Testis (tissue), 2 donors: ENCODE measurements at regions not wholly inside any gene's neighbourhood (a gene's known extent, or its start where the extent isn't known, plus 50 kb on each side); places are given as distances from the start of the nearest gene placed in this dataset.

ENCODE experiments used
- DNase-seq: peaks from one replicate; pipeline ENCODE4 v3.0.0-alpha.2; 2019
- H3K27ac ChIP-seq, 2 donors: fragments of 200-600 bp; sonication (generic); one replicate each; pipeline ENCODE4 v1.5.1; 2019
- H3K27me3 ChIP-seq: fragments of 200-600 bp; sonication (generic); one replicate; pipeline ENCODE4 v1.5.1; 2019
- H3K36me3 ChIP-seq: fragments of 200-600 bp; sonication (generic); one replicate; pipeline ENCODE4 v1.5.1; 2017; ENCODE audit warnings: low read depth; ENCODE audit errors: missing control alignments
- H3K4me1 ChIP-seq: fragments of 200-600 bp; sonication (generic); one replicate; pipeline ENCODE4 v1.5.1; 2019
- H3K4me3 ChIP-seq, 2 donors: fragments of 200-600 bp; sonication (generic); one replicate each; pipeline ENCODE4 v1.5.1; 2017 to 2019
- H3K9me3 ChIP-seq: fragments of 200-600 bp; sonication (generic); one replicate; pipeline ENCODE4 v1.5.1; 2017
- POLR2A ChIP-seq: fragments of 450-650 bp; IDR thresholded peaks from one replicate; pipeline ENCODE4 v1.6.1; 2017; ENCODE audit warnings: antibody characterized with exemption, mild to moderate bottlenecking, moderate library complexity
- WGBS, 2 donors: methylation state at CpG; one replicate each; pipeline ENCODE4 v1.1.5; 2018; 5-methylcytosine and 5-hydroxymethylcytosine counted together
- intact Hi-C: fragments of 100-400 bp; cut with DNase I; formaldehyde crosslinking; loops from one replicate; pipeline ENCODE4 v1.15.1; 2023; ENCODE audit warnings: low total_unique reads
- TF ChIP-seq, protein P1 (sequence below), 3 experiments: fragments of 450-650 bp in 2 of 3; fragments of 200-600 bp in 1 of 3; sonication (generic) in 1 of 3; IDR thresholded peaks; one replicate each; pipeline ENCODE4 v1.5.1; 2016 to 2019; ENCODE audit warnings: antibody characterized with exemption in 3 of 3, mild to moderate bottlenecking in 2 of 3, moderate library complexity in 1 of 3

DNA sequence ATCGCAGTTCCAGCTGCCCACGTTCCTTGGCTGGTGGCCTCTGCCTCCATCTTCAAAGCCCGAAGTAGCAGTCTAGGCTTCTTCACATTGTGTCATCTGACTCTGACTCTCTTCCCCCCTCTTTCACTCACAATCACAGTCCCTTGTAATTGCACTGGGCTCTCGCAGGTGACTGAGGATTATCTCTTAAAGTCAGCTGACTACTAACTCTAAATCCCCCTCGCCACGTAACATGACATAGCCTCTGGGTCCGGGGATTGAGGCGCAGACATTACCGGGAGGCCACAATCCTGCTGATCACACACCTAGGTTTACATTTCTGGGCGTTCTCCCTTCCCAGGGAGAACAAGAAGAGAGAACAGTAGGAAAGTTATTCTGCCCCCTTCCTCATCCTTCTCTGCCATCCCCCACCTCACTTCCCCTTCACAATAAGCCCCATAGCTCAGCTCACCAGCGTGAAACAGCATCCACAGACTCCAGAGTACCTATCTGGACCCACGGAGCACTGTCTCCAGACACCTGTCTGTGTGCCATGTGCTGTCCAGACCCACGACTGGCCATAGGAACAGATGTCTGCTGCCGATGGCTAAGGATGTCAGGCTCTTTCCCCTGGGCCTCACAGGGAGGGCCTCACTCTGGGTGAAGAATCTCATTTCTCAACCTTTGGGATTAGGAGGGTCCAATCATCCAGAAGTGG, 64.3 kb upstream of the FZD7 start:
- no peak overlapping the region for H3K4me3 ChIP-seq
- TF ChIP-seq, protein P1, sequence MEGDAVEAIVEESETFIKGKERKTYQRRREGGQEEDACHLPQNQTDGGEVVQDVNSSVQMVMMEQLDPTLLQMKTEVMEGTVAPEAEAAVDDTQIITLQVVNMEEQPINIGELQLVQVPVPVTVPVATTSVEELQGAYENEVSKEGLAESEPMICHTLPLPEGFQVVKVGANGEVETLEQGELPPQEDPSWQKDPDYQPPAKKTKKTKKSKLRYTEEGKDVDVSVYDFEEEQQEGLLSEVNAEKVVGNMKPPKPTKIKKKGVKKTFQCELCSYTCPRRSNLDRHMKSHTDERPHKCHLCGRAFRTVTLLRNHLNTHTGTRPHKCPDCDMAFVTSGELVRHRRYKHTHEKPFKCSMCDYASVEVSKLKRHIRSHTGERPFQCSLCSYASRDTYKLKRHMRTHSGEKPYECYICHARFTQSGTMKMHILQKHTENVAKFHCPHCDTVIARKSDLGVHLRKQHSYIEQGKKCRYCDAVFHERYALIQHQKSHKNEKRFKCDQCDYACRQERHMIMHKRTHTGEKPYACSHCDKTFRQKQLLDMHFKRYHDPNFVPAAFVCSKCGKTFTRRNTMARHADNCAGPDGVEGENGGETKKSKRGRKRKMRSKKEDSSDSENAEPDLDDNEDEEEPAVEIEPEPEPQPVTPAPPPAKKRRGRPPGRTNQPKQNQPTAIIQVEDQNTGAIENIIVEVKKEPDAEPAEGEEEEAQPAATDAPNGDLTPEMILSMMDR (IDR thresholded peaks at IDR 0.05), result no peak
- no peak for TF ChIP-seq POLR2A
- H3K27ac ChIP-seq, result no peak overlapping the region
- intact Hi-C loops, result no loop called here
- no peak for DNase-seq
- H3K4me1 ChIP-seq, result peaks cover 5% of the 10 kb centered on the region
- H3K27me3 ChIP-seq, result no peaks in the 10 kb centered on the region
- H3K36me3 ChIP-seq, result no peaks in the 10 kb centered on the region
- 93 to 95% methylated on average over 12 to 14 of the region's 14 CpGs for WGBS, 2 donors
- H3K9me3 ChIP-seq, result no peaks in the 10 kb centered on the region

DNA sequence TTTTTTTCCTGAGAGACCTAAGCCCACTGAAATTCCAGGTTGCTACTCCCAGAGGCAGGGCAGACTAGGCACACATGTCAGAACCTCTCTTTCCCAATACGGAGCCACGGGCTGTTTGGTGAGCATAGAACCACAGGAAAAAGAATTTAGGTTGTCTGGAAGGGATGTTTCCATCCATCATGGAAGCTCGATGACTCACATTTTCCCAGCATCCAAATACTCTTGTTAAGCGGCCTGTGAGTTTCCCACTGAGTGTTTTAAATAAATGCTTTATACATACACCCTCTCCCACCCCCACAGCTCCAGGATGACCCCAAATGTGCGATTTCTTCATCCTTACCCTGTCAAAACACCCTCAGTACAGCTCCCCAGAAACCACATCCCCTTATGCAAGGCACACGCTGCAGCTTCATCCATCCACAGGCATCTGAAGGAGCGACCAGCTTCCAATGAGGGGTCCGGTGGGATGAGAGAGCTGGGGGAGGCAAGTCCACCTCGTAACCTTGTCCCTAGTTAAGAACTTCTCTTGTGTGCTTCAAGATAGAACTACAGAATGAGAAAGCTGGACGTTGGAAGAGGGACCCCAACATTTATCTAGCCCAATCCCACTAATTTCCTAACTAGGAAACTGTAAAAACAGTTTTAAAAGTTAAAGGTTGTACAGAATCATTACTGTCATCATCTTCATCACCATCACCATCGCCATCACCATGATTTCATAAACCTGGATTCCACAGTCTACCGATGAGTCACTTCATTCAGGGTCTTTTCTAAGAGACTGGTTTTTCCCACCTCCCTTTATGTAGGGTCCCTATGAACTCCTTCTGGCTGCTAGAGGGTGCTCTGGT, 63.5 kb upstream of the FZD7 start:
- intact Hi-C loops, result no loop called here
- Histone ChIP-seq H3K27me3 (no peaks in the 10 kb centered on the region), H3K36me3 (no peaks in the 10 kb centered on the region), H3K27ac (no peak overlapping the region), H3K4me3 (no peak overlapping the region), H3K4me1 (peaks cover 8% of the 10 kb centered on the region), H3K9me3 (no peaks in the 10 kb centered on the region)
- 87 to 92% methylated on average over 12 of the region's 12 CpGs for WGBS, 2 donors
- DNase-seq, result no peak
- TF ChIP-seq POLR2A, result no peak
- TF ChIP-seq, protein P1 (IDR thresholded peaks at IDR 0.05), result no peak

DNA sequence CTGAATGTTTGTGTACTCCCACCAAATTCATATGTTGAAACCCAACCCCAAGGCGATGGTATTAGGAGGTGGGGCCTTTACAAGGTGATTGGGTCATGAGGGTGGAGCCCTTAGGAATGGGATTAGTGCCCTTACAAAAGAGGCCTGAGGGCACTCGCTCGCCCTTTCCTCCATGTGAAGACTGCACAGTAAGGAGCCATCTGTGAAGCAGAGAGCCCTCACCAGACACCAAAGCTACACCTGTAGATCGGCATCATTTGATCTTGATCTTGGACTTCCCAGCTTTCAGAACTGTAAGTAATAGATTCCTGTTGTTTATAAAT, 62.9 kb upstream of the FZD7 start:
- H3K36me3 ChIP-seq, result no peaks in the 10 kb centered on the region
- intact Hi-C loops, result no loop called here
- peaks cover 8% of the 10 kb centered on the region for H3K4me1 ChIP-seq
- TF ChIP-seq POLR2A, result no peak
- TF ChIP-seq, protein P1 (IDR thresholded peaks at IDR 0.05), result no peak
- H3K9me3 ChIP-seq, result no peaks in the 10 kb centered on the region
- no peak overlapping the region for H3K27ac ChIP-seq
- DNase-seq, result no peak
- H3K4me3 ChIP-seq, result no peak overlapping the region
- no peaks in the 10 kb centered on the region for H3K27me3 ChIP-seq
- WGBS, 2 donors, result 87 to 95% methylated on average over 4 of the region's 4 CpGs

DNA sequence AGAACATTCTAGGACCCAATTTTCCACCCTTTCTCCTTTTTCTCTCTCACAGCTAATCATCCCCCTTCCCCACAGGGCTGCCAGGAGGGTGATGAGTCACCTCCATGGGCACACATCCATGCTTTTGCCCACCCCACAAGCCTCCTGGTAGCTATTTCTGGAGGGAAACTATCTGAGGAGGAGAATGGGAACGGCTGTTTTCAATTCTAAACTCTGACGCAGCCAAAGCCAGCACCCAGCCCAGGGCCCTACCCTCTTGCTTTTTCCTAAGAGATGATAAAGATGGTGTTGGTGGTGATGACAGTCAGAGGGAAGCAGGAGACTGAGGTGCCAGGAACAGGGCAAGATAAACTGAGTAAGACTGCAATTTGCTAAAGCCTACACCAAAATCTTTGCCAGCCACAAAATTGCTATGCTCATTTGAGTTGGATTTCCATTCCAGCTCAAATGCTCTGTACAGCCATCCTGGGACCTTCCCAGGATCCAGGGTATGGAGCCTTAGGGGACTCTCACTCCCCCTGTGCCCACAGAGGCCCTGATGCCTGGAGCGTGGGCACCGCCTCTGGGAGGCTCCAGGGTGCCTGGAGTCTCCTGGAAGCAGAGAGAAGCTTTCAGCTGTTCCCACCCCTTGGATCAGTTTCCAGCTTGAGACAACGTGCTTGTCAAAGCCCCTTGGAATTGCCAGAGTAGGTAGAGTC, 62.0 kb upstream of the FZD7 start:
- 85 to 86% methylated on average over 5 of the region's 5 CpGs for WGBS, 2 donors
- intact Hi-C loops, result no loop called here
- DNase-seq, result no peak
- H3K4me1 ChIP-seq, result peaks cover 8% of the 10 kb centered on the region
- TF ChIP-seq, protein P1 (IDR thresholded peaks at IDR 0.05), result no peak
- TF ChIP-seq POLR2A, result no peak
- no peak overlapping the region for H3K27ac ChIP-seq
- H3K4me3 ChIP-seq, result no peak overlapping the region
- no peaks in the 10 kb centered on the region for H3K36me3 ChIP-seq
- no peaks in the 10 kb centered on the region for H3K9me3 ChIP-seq
- no peaks in the 10 kb centered on the region for H3K27me3 ChIP-seq
